ENCODE measurements at regions not wholly inside any gene's neighbourhood (a gene's known extent, or its start where the extent isn't known, plus 50 kb on each side); places are given as distances from the start of the nearest gene placed in this dataset.

DNA sequence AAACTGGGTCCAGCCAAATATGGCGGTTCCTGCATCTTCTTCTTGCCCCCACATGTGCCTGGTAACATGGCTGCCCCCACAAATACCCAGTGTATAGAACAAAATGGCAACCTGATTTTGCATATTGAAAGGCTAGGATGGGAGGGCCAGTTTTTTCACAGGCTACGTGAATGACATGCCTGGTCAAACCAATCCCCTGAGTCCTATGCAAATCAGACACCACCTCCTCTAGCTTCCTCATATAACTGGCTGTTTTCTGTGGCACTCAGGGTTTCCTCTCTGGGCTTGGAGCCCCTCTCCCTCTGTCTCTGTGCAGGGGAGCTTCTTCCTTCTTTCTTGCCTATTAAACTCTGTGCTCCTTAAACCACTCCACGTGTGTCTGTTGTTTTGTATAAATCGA lies 372.1 kb downstream of the KIF16B start:
- Histone ChIP-seq H3K79me2 (ENCODE audit: control insufficient read depth, insufficient read depth, low read length) (no peaks in the 10 kb centered on the region), H3K36me3 (ENCODE audit: control insufficient read depth, insufficient read depth, low read length) (no peaks in the 10 kb centered on the region), H3K4me3 (replicated peaks in 1 of 4; ENCODE audit: control extremely low read depth in 1 of 4, insufficient read depth in 1 of 4, low read depth in 3 of 4, low read length in 4 of 4) (no peak overlapping the region), H3K4me2 (ENCODE audit: extremely low read depth, insufficient read depth, low read length) (no peak overlapping the region), H4K20me1 (ENCODE audit: control insufficient read depth, extremely low read depth, insufficient read depth, low read length) (no peaks in the 10 kb centered on the region), H3K4me1 (ENCODE audit: control insufficient read depth, extremely low read depth, insufficient read depth, low read length) (no peaks in the 10 kb centered on the region), H3K9me3 (ENCODE audit: control insufficient read depth, insufficient read depth, low read depth, low read length) (no peaks in the 10 kb centered on the region), H3K27me3 (ENCODE audit: control insufficient read depth, insufficient read depth, low read length) (no peaks in the 10 kb centered on the region), H2AFZ (ENCODE audit: low read length) (no peak overlapping the region), H3K27ac (ENCODE audit: insufficient read depth, low read length) (no peak overlapping the region), H3K9ac (ENCODE audit: insufficient read depth, low read length) (no peak overlapping the region)
- no peak for TF ChIP-seq EZH2 (IDR thresholded peaks at IDR 0.05; ENCODE audit: low read length, missing control alignments)
- TF ChIP-seq, protein P1, sequence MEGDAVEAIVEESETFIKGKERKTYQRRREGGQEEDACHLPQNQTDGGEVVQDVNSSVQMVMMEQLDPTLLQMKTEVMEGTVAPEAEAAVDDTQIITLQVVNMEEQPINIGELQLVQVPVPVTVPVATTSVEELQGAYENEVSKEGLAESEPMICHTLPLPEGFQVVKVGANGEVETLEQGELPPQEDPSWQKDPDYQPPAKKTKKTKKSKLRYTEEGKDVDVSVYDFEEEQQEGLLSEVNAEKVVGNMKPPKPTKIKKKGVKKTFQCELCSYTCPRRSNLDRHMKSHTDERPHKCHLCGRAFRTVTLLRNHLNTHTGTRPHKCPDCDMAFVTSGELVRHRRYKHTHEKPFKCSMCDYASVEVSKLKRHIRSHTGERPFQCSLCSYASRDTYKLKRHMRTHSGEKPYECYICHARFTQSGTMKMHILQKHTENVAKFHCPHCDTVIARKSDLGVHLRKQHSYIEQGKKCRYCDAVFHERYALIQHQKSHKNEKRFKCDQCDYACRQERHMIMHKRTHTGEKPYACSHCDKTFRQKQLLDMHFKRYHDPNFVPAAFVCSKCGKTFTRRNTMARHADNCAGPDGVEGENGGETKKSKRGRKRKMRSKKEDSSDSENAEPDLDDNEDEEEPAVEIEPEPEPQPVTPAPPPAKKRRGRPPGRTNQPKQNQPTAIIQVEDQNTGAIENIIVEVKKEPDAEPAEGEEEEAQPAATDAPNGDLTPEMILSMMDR (conservative IDR thresholded peaks at IDR 0.05 in 1 of 2, IDR thresholded peaks at IDR 0.05 in 1 of 2; ENCODE audit: low read depth in 1 of 2, low read length in 2 of 2) = no peak
- DNase-seq (ENCODE audit: low read depth in 2 of 2) = no peak

GRCh38 chr20:16197696-16198095 lies 375.6 kb downstream of the KIF16B start:
- no peaks in the 10 kb centered on the region for H3K9me3 ChIP-seq (ENCODE audit: control insufficient read depth, insufficient read depth, low read depth, low read length)
- no peaks in the 10 kb centered on the region for H3K79me2 ChIP-seq (ENCODE audit: control insufficient read depth, insufficient read depth, low read length)
- no peak overlapping the region for H2AFZ ChIP-seq (ENCODE audit: low read length)
- no peak for TF ChIP-seq EZH2 (IDR thresholded peaks at IDR 0.05; ENCODE audit: low read length, missing control alignments)
- TF ChIP-seq, protein P1 (conservative IDR thresholded peaks at IDR 0.05 in 1 of 2, IDR thresholded peaks at IDR 0.05 in 1 of 2; ENCODE audit: low read depth in 1 of 2, low read length in 2 of 2) = no peak
- H3K4me3 ChIP-seq (replicated peaks in 1 of 4; ENCODE audit: control extremely low read depth in 1 of 4, insufficient read depth in 1 of 4, low read depth in 3 of 4, low read length in 4 of 4) = no peak overlapping the region
- H3K4me2 ChIP-seq (ENCODE audit: extremely low read depth, insufficient read depth, low read length) = no peak overlapping the region
- H3K4me1 ChIP-seq (ENCODE audit: control insufficient read depth, extremely low read depth, insufficient read depth, low read length) = no peaks in the 10 kb centered on the region
- no peak for DNase-seq (ENCODE audit: low read depth in 2 of 2)
- no peaks in the 10 kb centered on the region for H3K27me3 ChIP-seq (ENCODE audit: control insufficient read depth, insufficient read depth, low read length)
- no peak overlapping the region for H3K27ac ChIP-seq (ENCODE audit: insufficient read depth, low read length)
- no peaks in the 10 kb centered on the region for H4K20me1 ChIP-seq (ENCODE audit: control insufficient read depth, extremely low read depth, insufficient read depth, low read length)
- no peak overlapping the region for H3K9ac ChIP-seq (ENCODE audit: insufficient read depth, low read length)
- H3K36me3 ChIP-seq (ENCODE audit: control insufficient read depth, insufficient read depth, low read length) = no peaks in the 10 kb centered on the region

DNA sequence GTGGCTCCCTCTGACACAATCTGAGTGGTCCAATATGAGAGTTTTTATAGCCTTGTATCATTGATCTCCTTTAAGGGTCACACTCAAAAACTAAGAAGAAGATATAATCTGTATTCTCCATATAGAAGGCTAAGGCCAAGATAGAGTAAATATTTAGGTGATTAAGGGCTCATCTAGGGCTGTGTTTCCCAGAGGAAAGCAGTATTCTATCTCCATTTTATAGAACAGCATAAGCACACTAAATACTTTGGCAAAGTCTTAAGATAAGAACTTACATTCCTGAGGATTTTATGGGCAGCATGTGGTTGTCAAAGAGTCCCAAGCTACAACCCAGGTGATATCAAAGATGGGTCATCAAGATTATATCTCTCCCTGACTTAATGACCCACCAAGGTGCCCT lies 377.6 kb downstream of the KIF16B start:
- H3K4me2 ChIP-seq (ENCODE audit: extremely low read depth, insufficient read depth, low read length) = no peak overlapping the region
- H3K79me2 ChIP-seq (ENCODE audit: control insufficient read depth, insufficient read depth, low read length) = no peaks in the 10 kb centered on the region
- H3K4me3 ChIP-seq (replicated peaks in 1 of 4; ENCODE audit: control extremely low read depth in 1 of 4, insufficient read depth in 1 of 4, low read depth in 3 of 4, low read length in 4 of 4) = no peak overlapping the region
- H3K4me1 ChIP-seq (ENCODE audit: control insufficient read depth, extremely low read depth, insufficient read depth, low read length) = no peaks in the 10 kb centered on the region
- no peak overlapping the region for H2AFZ ChIP-seq (ENCODE audit: low read length)
- H3K27me3 ChIP-seq (ENCODE audit: control insufficient read depth, insufficient read depth, low read length) = no peaks in the 10 kb centered on the region
- no peaks in the 10 kb centered on the region for H4K20me1 ChIP-seq (ENCODE audit: control insufficient read depth, extremely low read depth, insufficient read depth, low read length)
- no peaks in the 10 kb centered on the region for H3K36me3 ChIP-seq (ENCODE audit: control insufficient read depth, insufficient read depth, low read length)
- H3K9me3 ChIP-seq (ENCODE audit: control insufficient read depth, insufficient read depth, low read depth, low read length) = no peaks in the 10 kb centered on the region
- no peak for DNase-seq (ENCODE audit: low read depth in 2 of 2)
- TF ChIP-seq, protein P1 (conservative IDR thresholded peaks at IDR 0.05 in 1 of 2, IDR thresholded peaks at IDR 0.05 in 1 of 2; ENCODE audit: low read depth in 1 of 2, low read length in 2 of 2) = no peak
- no peak for TF ChIP-seq EZH2 (IDR thresholded peaks at IDR 0.05; ENCODE audit: low read length, missing control alignments)
- no peak overlapping the region for H3K9ac ChIP-seq (ENCODE audit: insufficient read depth, low read length)
- H3K27ac ChIP-seq (ENCODE audit: insufficient read depth, low read length) = no peak overlapping the region

Measured in fibroblast of lung (primary cell).